ENCODE measurements at regions not wholly inside any gene's neighbourhood (a gene's known extent, or its start where the extent isn't known, plus 50 kb on each side); places are given as distances from the start of the nearest gene placed in this dataset.
A peak's percentile ranks its signal among the peaks of the same experiment; 100 is the strongest.

- TF ChIP-seq CTCF (IDR thresholded peaks at IDR 0.05) (peak in 1 of 4 experiments; percentile 4), POLR2A (IDR thresholded peaks at IDR 0.05) (no peak), POLR2AphosphoS5 (IDR thresholded peaks at IDR 0.05) (no peak)
Observed at GRCh38 chr5:153148624-153148976, 341.9 kb upstream of the GRIA1 start.
